Choroid plexus epithelial cell (primary cell): ENCODE measurements at regions not wholly inside any gene's neighbourhood (a gene's known extent, or its start where the extent isn't known, plus 50 kb on each side); places are given as distances from the start of the nearest gene placed in this dataset.

Experiments used
- DNase-seq: peaks from one replicate; pipeline ENCODE4 v3.0.0-alpha.2; 2010; ENCODE audit warnings: low read depth
- H3K4me3 ChIP-seq: 2 replicates; pipeline ENCODE4 v1.5.1; 2011; ENCODE audit warnings: low read depth, mild to moderate bottlenecking, control low read depth, low read length, moderate library complexity
- TF ChIP-seq, protein P1 (sequence below): conservative IDR thresholded peaks from 2 replicates; pipeline ENCODE4 v1.5.1; 2011; ENCODE audit warnings: low read depth, mild to moderate bottlenecking, control low read depth, inconsistent platforms, low read length, moderate library complexity

- TF ChIP-seq, protein P1, sequence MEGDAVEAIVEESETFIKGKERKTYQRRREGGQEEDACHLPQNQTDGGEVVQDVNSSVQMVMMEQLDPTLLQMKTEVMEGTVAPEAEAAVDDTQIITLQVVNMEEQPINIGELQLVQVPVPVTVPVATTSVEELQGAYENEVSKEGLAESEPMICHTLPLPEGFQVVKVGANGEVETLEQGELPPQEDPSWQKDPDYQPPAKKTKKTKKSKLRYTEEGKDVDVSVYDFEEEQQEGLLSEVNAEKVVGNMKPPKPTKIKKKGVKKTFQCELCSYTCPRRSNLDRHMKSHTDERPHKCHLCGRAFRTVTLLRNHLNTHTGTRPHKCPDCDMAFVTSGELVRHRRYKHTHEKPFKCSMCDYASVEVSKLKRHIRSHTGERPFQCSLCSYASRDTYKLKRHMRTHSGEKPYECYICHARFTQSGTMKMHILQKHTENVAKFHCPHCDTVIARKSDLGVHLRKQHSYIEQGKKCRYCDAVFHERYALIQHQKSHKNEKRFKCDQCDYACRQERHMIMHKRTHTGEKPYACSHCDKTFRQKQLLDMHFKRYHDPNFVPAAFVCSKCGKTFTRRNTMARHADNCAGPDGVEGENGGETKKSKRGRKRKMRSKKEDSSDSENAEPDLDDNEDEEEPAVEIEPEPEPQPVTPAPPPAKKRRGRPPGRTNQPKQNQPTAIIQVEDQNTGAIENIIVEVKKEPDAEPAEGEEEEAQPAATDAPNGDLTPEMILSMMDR = no peak
- H3K4me3 ChIP-seq = no peak overlapping the region
- no peak for DNase-seq
Observed at GRCh38 chr1:173117761-173118160, 67.0 kb upstream of the TNFSF18 start.

- TF ChIP-seq, protein P1 = no peak
- H3K4me3 ChIP-seq = no peak overlapping the region
- no peak for DNase-seq
Observed at GRCh38 chr1:173117108-173117633, 66.4 kb upstream of the TNFSF18 start.

- no peak overlapping the region for H3K4me3 ChIP-seq
- no peak for DNase-seq
- TF ChIP-seq, protein P1 = no peak
Observed at GRCh38 chr1:173114346-173114745, 63.6 kb upstream of the TNFSF18 start.

GRCh38 chr1:173113015-173113741 lies 62.4 kb upstream of the TNFSF18 start:
- DNase-seq = peak; percentile 24
- TF ChIP-seq, protein P1 = no peak
- no peak overlapping the region for H3K4me3 ChIP-seq

GRCh38 chr1:173112129-173112528 lies 61.4 kb upstream of the TNFSF18 start:
- no peak overlapping the region for H3K4me3 ChIP-seq
- TF ChIP-seq, protein P1 = no peak
- DNase-seq = peak; percentile 59

DNA sequence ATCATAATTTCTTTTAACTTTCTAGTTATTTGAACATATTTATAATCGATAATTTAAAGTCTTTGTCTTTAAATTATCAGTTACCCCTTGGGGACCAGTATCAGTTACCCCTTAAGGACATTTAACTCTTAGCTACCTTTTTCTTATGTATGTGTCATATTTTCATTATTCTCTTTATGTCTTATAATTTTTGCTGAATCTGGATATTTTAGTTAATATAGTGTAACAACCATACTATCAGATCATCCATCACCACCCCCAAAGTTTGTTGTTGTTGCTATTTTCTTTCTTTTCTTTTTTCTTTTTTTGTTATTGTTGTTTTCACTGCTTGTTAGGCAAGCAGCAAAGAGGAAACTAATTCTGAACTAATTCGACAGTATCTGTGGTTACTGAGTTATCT lies 57.0 kb upstream of the TNFSF18 start:
- DNase-seq = no peak
- H3K4me3 ChIP-seq = no peak overlapping the region
- TF ChIP-seq, protein P1 = no peak

DNA sequence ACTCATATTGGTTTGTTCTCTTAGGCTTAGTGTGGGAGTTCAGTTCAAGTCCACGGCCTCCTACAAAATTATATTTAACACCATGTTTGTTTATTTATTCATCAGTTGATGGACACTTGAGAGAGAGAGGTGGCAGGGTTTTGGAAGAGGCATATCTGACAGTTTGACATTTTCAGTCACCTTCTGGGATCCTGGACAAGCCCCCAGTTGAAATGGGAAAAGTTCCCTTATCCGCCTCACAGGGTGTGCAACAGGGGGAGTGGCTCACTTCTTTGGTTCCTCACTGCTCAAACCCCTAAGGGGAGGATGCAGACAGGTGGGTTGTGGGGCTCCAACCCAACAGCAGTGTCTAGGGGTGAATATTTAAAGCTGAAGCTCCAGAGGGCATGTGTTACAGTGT lies 52.3 kb upstream of the TNFSF18 start:
- TF ChIP-seq, protein P1 = no peak
- DNase-seq = no peak

More for the DNA sequence above, 52.3 kb upstream of the TNFSF18 start:
- no peak overlapping the region for H3K4me3 ChIP-seq
